SK-N-SH (cell line): ENCODE measurements at regions not wholly inside any gene's neighbourhood (a gene's known extent, or its start where the extent isn't known, plus 50 kb on each side); places are given as distances from the start of the nearest gene placed in this dataset.

Experiments
- CTCF ChIA-PET: fragments of 300-600, 350-600 bp; formaldehyde crosslinking; extraction: SDS; loops from one replicate; lab custom pipeline; 2021; lab: Yijun Ruan, JAX
- POLR2A ChIA-PET: fragments of 350-600 bp; sonication (Branson Sonifier 250); formaldehyde crosslinking; extraction: SDS; loops from one replicate; lab custom pipeline; 2020; ENCODE audit warnings: antibody characterized with exemption, inconsistent platforms; lab: Yijun Ruan, JAX
- DNase-seq: peaks from one replicate; pipeline ENCODE4 v3.0.0; 2012
- H2AFZ ChIP-seq: fragments of 200-600 bp; sonication (generic); 2 replicates; pipeline ENCODE4 v1.8.1; 2016; ENCODE audit warnings: antibody characterized with exemption, mild to moderate bottlenecking, low read depth
- H3F3A ChIP-seq: fragments of 200-600 bp; sonication (generic); replicated peaks from 2 replicates; pipeline ENCODE3; 2016; ENCODE audit warnings: antibody characterized with exemption, mild to moderate bottlenecking; ENCODE audit not compliant: insufficient read depth
- H3K27ac ChIP-seq, 2 experiments: fragments of 200-500 bp in 1 of 2; fragments of 200-600 bp in 1 of 2; sonication (Bioruptor generic) in 1 of 2; sonication (generic), shearing (Covaris generic) in 1 of 2; 2 replicates each; pipeline versions ENCODE4 v1.5.1 to v1.6.1; 2014 to 2016; ENCODE audit warnings: low read depth in 2 of 2, inconsistent platforms in 1 of 2, low read length in 1 of 2, mild to moderate bottlenecking in 1 of 2, mixed read lengths in 1 of 2
- H3K27me3 ChIP-seq: fragments of 200-600 bp; sonication (generic), shearing (Covaris generic); 2 replicates; pipeline ENCODE4 v1.6.1; 2016; ENCODE audit warnings: mixed run types; ENCODE audit not compliant: insufficient read depth
- H3K36me3 ChIP-seq, 2 experiments: fragments of 200-500 bp in 1 of 2; fragments of 200-600 bp in 1 of 2; sonication (Bioruptor generic) in 1 of 2; sonication (generic) in 1 of 2; replicated peaks in 1 of 2; 2 replicates each; pipeline versions ENCODE3 to v1.5.1; 2014 to 2016; ENCODE audit warnings: low read length in 1 of 2, mild to moderate bottlenecking in 1 of 2; ENCODE audit not compliant: insufficient read depth in 2 of 2, control insufficient read depth in 1 of 2
- H3K4me1 ChIP-seq, 2 experiments: fragments of 200-500 bp in 1 of 2; fragments of 200-600 bp in 1 of 2; sonication (Bioruptor generic) in 1 of 2; sonication (generic), shearing (Covaris generic) in 1 of 2; 2 replicates each; pipeline versions ENCODE4 v1.5.1 to v1.6.1; 2014 to 2016; ENCODE audit warnings: low read depth in 1 of 2, low read length in 1 of 2, mixed run types in 1 of 2; ENCODE audit not compliant: insufficient read depth in 2 of 2, control insufficient read depth in 1 of 2
- H3K4me2 ChIP-seq: fragments of 200-600 bp; sonication (generic), shearing (Covaris generic); 2 replicates; pipeline ENCODE4 v1.6.1; 2017; ENCODE audit warnings: mixed run types
- H3K4me3 ChIP-seq, 2 experiments: fragments of 200-500 bp in 1 of 2; fragments of 200-600 bp in 1 of 2; sonication (Bioruptor generic) in 1 of 2; sonication (generic), shearing (Covaris generic) in 1 of 2; 2 replicates each; pipeline versions ENCODE4 v1.5.1 to v1.8.1; 2014 to 2016; ENCODE audit warnings: low read depth in 2 of 2, inconsistent platforms in 1 of 2, low read length in 1 of 2, mild to moderate bottlenecking in 1 of 2, mixed read lengths in 1 of 2, moderate library complexity in 1 of 2
- H3K79me2 ChIP-seq: fragments of 200-600 bp; sonication (generic); 2 replicates; pipeline ENCODE4 v1.8.1; 2017; ENCODE audit warnings: mild to moderate bottlenecking; ENCODE audit not compliant: insufficient read depth
- H3K9ac ChIP-seq: fragments of 200-600 bp; sonication (generic); 2 replicates; pipeline ENCODE4 v1.6.1; 2017; ENCODE audit warnings: mixed run types
- H3K9me2 ChIP-seq: fragments of 200-600 bp; sonication (generic); 2 replicates; pipeline ENCODE4 v1.6.1; 2017; ENCODE audit warnings: mixed run types
- H3K9me3 ChIP-seq: fragments of 200-600 bp; sonication (generic); 2 replicates; pipeline ENCODE4 v1.6.1; 2017; ENCODE audit warnings: mixed run types, mild to moderate bottlenecking, moderate library complexity
- H4K20me1 ChIP-seq: fragments of 200-600 bp; sonication (generic); 2 replicates; pipeline ENCODE4 v1.6.1; 2017; ENCODE audit warnings: mild to moderate bottlenecking, mixed run types; ENCODE audit not compliant: insufficient read depth
- CHD2 ChIP-seq: fragments of 150-350 bp; IDR thresholded peaks from 2 replicates; pipeline ENCODE4 v1.6.1; 2018; ENCODE audit warnings: low read length; ENCODE audit not compliant: partially characterized antibody
- ELF1 ChIP-seq: IDR thresholded peaks from 2 replicates; pipeline ENCODE4 v1.4.0; 2012
- EZH2phosphoT487 ChIP-seq: fragments of 200-600 bp; sonication (generic); IDR thresholded peaks from 2 replicates; pipeline ENCODE4 v1.6.1; 2017; ENCODE audit warnings: low read depth, mixed run types, mild to moderate bottlenecking, antibody characterized with exemption, moderate library complexity, borderline replicate concordance
- FOSL2 ChIP-seq: IDR thresholded peaks from 2 replicates; pipeline ENCODE4 v1.4.0; 2012; ENCODE audit warnings: low read depth, mild to moderate bottlenecking, moderate library complexity, borderline replicate concordance
- FOXJ3 ChIP-seq: sonication (generic); formaldehyde crosslinking; IDR thresholded peaks from 2 replicates; pipeline ENCODE4 v1.5.1; 2020; ENCODE audit warnings: mild to moderate bottlenecking, missing genetic modification reagents
- GABPA ChIP-seq: IDR thresholded peaks from 2 replicates; pipeline ENCODE4 v1.4.0; 2012; ENCODE audit warnings: low read depth, mild to moderate bottlenecking
- JUND ChIP-seq: IDR thresholded peaks from 2 replicates; pipeline ENCODE4 v1.4.0; 2012
- MAX ChIP-seq: IDR thresholded peaks from 2 replicates; pipeline ENCODE4 v1.4.0; 2012; ENCODE audit warnings: low read depth
- NFIC ChIP-seq: IDR thresholded peaks from 2 replicates; pipeline ENCODE4 v1.4.0; 2012; ENCODE audit warnings: borderline replicate concordance
- NRF1 ChIP-seq: IDR thresholded peaks from 2 replicates; pipeline ENCODE4 v1.6.1; 2012; ENCODE audit warnings: low read depth, mild to moderate bottlenecking, low read length
- PBX3 ChIP-seq: IDR thresholded peaks from 2 replicates; pipeline ENCODE4; 2012
- POLR2AphosphoS5 ChIP-seq: IDR thresholded peaks from 2 replicates; pipeline ENCODE4 v1.6.1; 2012; ENCODE audit warnings: low read depth, low read length
- RCOR1 ChIP-seq: fragments of 150-350 bp; IDR thresholded peaks from 2 replicates; pipeline ENCODE4 v1.6.1; 2017; ENCODE audit warnings: antibody characterized with exemption, low read length
- REST ChIP-seq: IDR thresholded peaks from 2 replicates; pipeline ENCODE4 v1.6.1; 2012; ENCODE audit warnings: mild to moderate bottlenecking, low read depth, low read length, moderate library complexity
- RFX5 ChIP-seq: IDR thresholded peaks from 2 replicates; pipeline ENCODE4 v1.6.1; 2012; ENCODE audit warnings: mild to moderate bottlenecking, improper control_type of control experiment, low read length
- RXRA ChIP-seq: IDR thresholded peaks from 2 replicates; pipeline ENCODE4 v1.4.0; 2012; ENCODE audit warnings: low read depth, mild to moderate bottlenecking, borderline replicate concordance
- TAF1 ChIP-seq: IDR thresholded peaks from 2 replicates; pipeline ENCODE4 v1.6.1; 2012; ENCODE audit warnings: low read depth, mild to moderate bottlenecking, low read length, moderate library complexity, borderline replicate concordance
- TEAD4 ChIP-seq: IDR thresholded peaks from 2 replicates; pipeline ENCODE4 v1.4.0; 2012; ENCODE audit warnings: mild to moderate bottlenecking, borderline replicate concordance; ENCODE audit not compliant: insufficient read depth
- USF1 ChIP-seq: IDR thresholded peaks from 2 replicates; pipeline ENCODE4 v1.4.0; 2012; ENCODE audit warnings: low read depth, borderline replicate concordance
- ZBTB33 ChIP-seq: IDR thresholded peaks from 2 replicates; pipeline ENCODE4 v1.4.0; 2012; ENCODE audit warnings: low read depth, borderline replicate concordance
- WGBS: methylation state at CpG from one replicate; pipeline ENCODE4 v1.1.6; 2017; ENCODE audit warnings: low lambda C conversion rate; 5-methylcytosine and 5-hydroxymethylcytosine counted together

GRCh38 chr7:46775020-46775419 is 806.9 kb downstream of the TNS3 start:
- DNase-seq, result no peak
- H3K27ac ChIP-seq, result peak overlapping the region in 1 of 2 experiments; percentile 5; a peak in 1 of 4 replicates
- no peak overlapping the region for H3K4me3 ChIP-seq
- WGBS, result 69% methylated on average over 1 of the region's 1 CpG
- TF ChIP-seq TAF1 (no peak), FOXJ3 (no peak), TEAD4 (no peak), ZBTB33 (no peak), RXRA (no peak), CHD2 (no peak), RCOR1 (no peak), FOSL2 (no peak), EZH2phosphoT487 (no peak), NRF1 (no peak), NFIC (no peak), MAX (no peak), REST (no peak), PBX3 (no peak), RFX5 (no peak), ELF1 (no peak), JUND (no peak), POLR2AphosphoS5 (no peak), USF1 (no peak), GABPA (no peak)
- CTCF ChIA-PET, result interaction anchor here (1.3 kb wide), 1 partner anchor 13 kb away, joined by 4 read pairs; no protein-coding TSS in a partner anchor
- H3K36me3 ChIP-seq, result no peaks in the 10 kb centered on the region
- no peaks in the 10 kb centered on the region for H3K27me3 ChIP-seq
- no peaks in the 10 kb centered on the region for H3K9me2 ChIP-seq
- POLR2A ChIA-PET, result no interaction called here
- no peaks in the 10 kb centered on the region for H3F3A ChIP-seq
- H2AFZ ChIP-seq, result no peak overlapping the region
- no peak overlapping the region for H3K4me2 ChIP-seq
- no peak overlapping the region for H3K9ac ChIP-seq
- H3K79me2 ChIP-seq, result no peaks in the 10 kb centered on the region
- peaks cover 8% of the 10 kb centered on the region; the same call in 1 of the 2 replicates for H3K9me3 ChIP-seq
- H3K4me1 ChIP-seq, result peaks cover 0 to 5% of the 10 kb centered on the region in 2 experiments; a peak in 2 of 4 replicates
- H4K20me1 ChIP-seq, result no peaks in the 10 kb centered on the region
